HepG2 (cell line): ENCODE measurements at regions not wholly inside any gene's neighbourhood (a gene's known extent, or its start where the extent isn't known, plus 50 kb on each side); places are given as distances from the start of the nearest gene placed in this dataset.

Source experiments
- ATAC-seq: fragments of 200-7000 bp; cut with Tn5 transposase; 3 replicates; pipeline ENCODE4 v1.9.1; 2020; ENCODE audit warnings: mild to moderate bottlenecking, moderate library complexity
- BruUV-seq: library from RNA; stranded (reverse); fragments of 400-500 nt; replicated peaks from 2 replicates; lab custom pipeline; 2021; lab: Mats Ljungman, UMichigan
- CTCF ChIA-PET: fragments of 300-600 bp; formaldehyde crosslinking; extraction: SDS; loops from one replicate; lab custom pipeline; 2021; ENCODE audit warnings: low total read pairs, inconsistent platforms, low intra/inter-chr PET ratio; lab: Yijun Ruan, JAX
- POLR2A ChIA-PET: fragments of 350-600 bp; sonication (Branson Sonifier 250); formaldehyde crosslinking; loops from one replicate; lab custom pipeline; 2020; ENCODE audit warnings: antibody characterized with exemption, inconsistent platforms; lab: Yijun Ruan, JAX
- DNase-seq: peaks from one replicate; pipeline ENCODE4 v3.0.0-alpha.2; 2015; ENCODE audit warnings: low spot score
- FAIRE-seq: peaks from 3 replicates; lab custom pipeline; 2011; peaks lifted over from hg19 to GRCh38; lab: Jason Lieb, UNC
- H2AFZ ChIP-seq: one replicate; pipeline ENCODE4 v1.6.1; 2011; ENCODE audit warnings: low read length, inconsistent platforms
- H3K27ac ChIP-seq: fragments of 300-600 bp; 3 replicates; pipeline ENCODE4 v1.8.0; 2011; ENCODE audit warnings: mixed run types, mild to moderate bottlenecking, mixed read lengths, low read length, inconsistent platforms; ENCODE audit not compliant: insufficient read depth; ENCODE audit errors: extremely low read length
- H3K27me3 ChIP-seq, 2 experiments: fragments of 200-600 bp in 1 of 2; 2 replicates in 1 of 2; 3 replicates in 1 of 2; pipeline versions ENCODE4 v1.6.0 to v1.8.0; 2011; ENCODE audit warnings: low read length in 2 of 2, mild to moderate bottlenecking in 2 of 2, moderate library complexity in 2 of 2, inconsistent platforms in 1 of 2; ENCODE audit not compliant: insufficient read depth in 2 of 2, control insufficient read depth in 1 of 2
- H3K36me3 ChIP-seq, 2 experiments: fragments of 200-600 bp in 1 of 2; replicated peaks in 1 of 2; 2 replicates in 1 of 2; 3 replicates in 1 of 2; pipeline versions ENCODE4 v1.5.1 to v1.8.0; 2011; ENCODE audit warnings: low read length in 2 of 2, inconsistent platforms in 1 of 2; ENCODE audit not compliant: insufficient read depth in 2 of 2, control insufficient read depth in 1 of 2
- H3K4me1 ChIP-seq: 2 replicates; pipeline ENCODE4 v1.5.1; 2012; ENCODE audit warnings: low read length, inconsistent platforms; ENCODE audit not compliant: insufficient read depth
- H3K4me2 ChIP-seq: 2 replicates; pipeline ENCODE4 v1.6.0; 2011; ENCODE audit warnings: low read depth, low read length, inconsistent platforms
- H3K4me3 ChIP-seq, 3 experiments: fragments of 200-600 bp in 1 of 3; sonication (generic), shearing (Covaris generic) in 1 of 3; replicated peaks in 1 of 3; 2 replicates each; pipeline ENCODE4 v1.5.1; 2011 to 2016; ENCODE audit warnings: low read length in 3 of 3, inconsistent platforms in 2 of 3, low read depth in 2 of 3, mild to moderate bottlenecking in 2 of 3, control low read depth in 1 of 3, mixed read lengths in 1 of 3; ENCODE audit not compliant: insufficient read depth in 1 of 3
- H3K79me2 ChIP-seq: one replicate; pipeline ENCODE4 v1.6.1; 2011; ENCODE audit warnings: low read length, inconsistent platforms; ENCODE audit not compliant: insufficient read depth
- H3K9ac ChIP-seq: 2 replicates; pipeline ENCODE4 v1.6.0; 2011; ENCODE audit warnings: mild to moderate bottlenecking, low read depth, low read length, inconsistent platforms; ENCODE audit not compliant: insufficient read depth
- H3K9me3 ChIP-seq: 2 replicates; pipeline ENCODE4 v1.5.1; 2012; ENCODE audit warnings: mild to moderate bottlenecking, low read length
- H4K20me1 ChIP-seq: 2 replicates; pipeline ENCODE4 v1.6.0; 2011; ENCODE audit warnings: inconsistent platforms, mild to moderate bottlenecking, low read length, moderate library complexity; ENCODE audit not compliant: insufficient read depth
- EP300 ChIP-seq, 3 experiments: sonication (generic) in 1 of 3; formaldehyde crosslinking in 1 of 3; IDR thresholded peaks; 2 replicates each; pipeline versions ENCODE4 v1.5.1 to v1.6.1; 2011 to 2020; ENCODE audit warnings: low read depth in 2 of 3, low read length in 2 of 3, borderline replicate concordance in 1 of 3, improper control_type of control experiment in 1 of 3, mild to moderate bottlenecking in 1 of 3, missing genetic modification reagents in 1 of 3, moderate library complexity in 1 of 3
- FLYWCH1 ChIP-seq: sonication (generic); formaldehyde crosslinking; IDR thresholded peaks from 2 replicates; pipeline ENCODE4 v1.8.1; 2023; ENCODE audit warnings: mild to moderate bottlenecking, missing genetic modification reagents
- HNRNPK ChIP-seq: fragments of 200-400 bp; formaldehyde crosslinking; IDR thresholded peaks from 2 replicates; pipeline ENCODE4 v1.6.1; 2018; ENCODE audit warnings: low read length, low read depth, moderate library complexity, mild to moderate bottlenecking; ENCODE audit not compliant: poor library complexity, severe bottlenecking
- NRL ChIP-seq: sonication (generic); formaldehyde crosslinking; IDR thresholded peaks from 2 replicates; pipeline ENCODE4 v1.5.0; 2020; ENCODE audit warnings: missing genetic modification reagents, mild to moderate bottlenecking, moderate library complexity, borderline replicate concordance
- PCBP2 ChIP-seq: fragments of 200-400 bp; formaldehyde crosslinking; optimal IDR thresholded peaks from 2 replicates; pipeline ENCODE3; 2018; ENCODE audit warnings: low read length, low read depth; ENCODE audit not compliant: poor library complexity, severe bottlenecking
- PPARG ChIP-seq: conservative IDR thresholded peaks from 2 replicates; pipeline ENCODE4 v1.6.1; 2016; ENCODE audit warnings: missing biosample characterization, missing genetic modification reagents
- ZBTB25 ChIP-seq: IDR thresholded peaks from 2 replicates; pipeline ENCODE4 v1.6.1; 2018; ENCODE audit warnings: missing genetic modification reagents
- ZNF17 ChIP-seq: sonication (generic); formaldehyde crosslinking; IDR thresholded peaks from 2 replicates; pipeline ENCODE4 v1.5.0; 2020; ENCODE audit warnings: mild to moderate bottlenecking, missing genetic modification reagents
- ZNF879 ChIP-seq: sonication (generic); formaldehyde crosslinking; IDR thresholded peaks from 2 replicates; pipeline ENCODE4 v1.8.1; 2023; ENCODE audit warnings: missing genetic modification reagents
- in situ Hi-C: cut with HindIII; loops from 2 replicates; pipeline ENCODE4 v1.10.0; 2017; ENCODE audit warnings: low pct_unique_long_range_greater_than_20kb; ENCODE audit not compliant: extremely low pct_ligation_motif_present
- intact Hi-C: fragments of 100-400 bp; cut with micrococcal nuclease; formaldehyde crosslinking; loops from one replicate; pipeline ENCODE4 v1.10.0; 2022; ENCODE audit not compliant: unreplicated experiment

GRCh38 chr9:19969721-19970120 lies 180.9 kb upstream of the SLC24A2 start:
- Histone ChIP-seq H3K79me2 (no peaks in the 10 kb centered on the region), H3K27ac (no peak overlapping the region), H3K4me2 (no peak overlapping the region), H4K20me1 (no peaks in the 10 kb centered on the region), H3K4me1 (no peaks in the 10 kb centered on the region), H3K4me3 (no peak overlapping the region), H3K36me3 (no peaks in the 10 kb centered on the region), H3K9ac (no peak overlapping the region), H2AFZ (no peak overlapping the region), H3K9me3 (no peaks in the 10 kb centered on the region), H3K27me3 (no peaks in the 10 kb centered on the region)
- no peak for DNase-seq
- in situ Hi-C loops, result no loop called here
- no TSS peak for BruUV-seq
- ChIA-PET POLR2A (no interaction called here), CTCF (no interaction called here)
- no peak for TF ChIP-seq ZNF17 (CRISPR knock-in tag)
- no peak for TF ChIP-seq PPARG
- TF ChIP-seq ZNF879 (CRISPR knock-in tag), result no peak
- TF ChIP-seq ZBTB25, result no peak
- TF ChIP-seq FLYWCH1, result no peak
- no peak for TF ChIP-seq HNRNPK
- intact Hi-C loops, result no loop called here
- no peak for FAIRE-seq
- no peak for ATAC-seq

- Histone ChIP-seq H3K79me2 (no peaks in the 10 kb centered on the region), H3K4me3 (no peak overlapping the region), H3K9ac (no peak overlapping the region), H3K4me1 (no peaks in the 10 kb centered on the region), H3K36me3 (no peaks in the 10 kb centered on the region), H3K27ac (no peak overlapping the region), H4K20me1 (no peaks in the 10 kb centered on the region), H2AFZ (no peak overlapping the region), H3K27me3 (no peaks in the 10 kb centered on the region; a peak in 1 of 5 replicates), H3K9me3 (no peaks in the 10 kb centered on the region), H3K4me2 (no peak overlapping the region)
- ATAC-seq (no peak), DNase-seq (no peak), FAIRE-seq (no peak)
- intact Hi-C loops (no loop called here), in situ Hi-C loops (no loop called here)
- ChIA-PET POLR2A (no interaction called here), CTCF (no interaction called here)
- BruUV-seq, result no TSS peak
- no peak for TF ChIP-seq PCBP2
- no peak for TF ChIP-seq EP300 (IDR thresholded peaks at IDR 0.05; ENCODE audit: low read depth in 2 of 2, low read length in 2 of 2)
- no peak for TF ChIP-seq EP300 (CRISPR knock-in tag; IDR thresholded peaks at IDR 0.05; ENCODE audit: borderline replicate concordance)
- no peak for TF ChIP-seq NRL (CRISPR knock-in tag)
Measured at GRCh38 chr9:19967888-19968459, 179.1 kb upstream of the SLC24A2 start.
